Iris pigment epithelial cell (primary cell): ENCODE measurements at regions not wholly inside any gene's neighbourhood (a gene's known extent, or its start where the extent isn't known, plus 50 kb on each side); places are given as distances from the start of the nearest gene placed in this dataset.

Source experiments
- DNase-seq: peaks from one replicate; pipeline ENCODE4 v3.0.0-alpha.2; 2011; ENCODE audit warnings: low read depth

GRCh38 chr12:84601483-84601882 lies 311.1 kb downstream of the SLC6A15 start:
- DNase-seq = no peak

- DNase-seq = peak; percentile 20
Observed at GRCh38 chr12:84599539-84599938, 313.1 kb downstream of the SLC6A15 start.

- DNase-seq = no peak
Observed at GRCh38 chr12:84596266-84596665, 316.3 kb downstream of the SLC6A15 start.

- DNase-seq = no peak
Observed at GRCh38 chr12:84594157-84594556, 318.4 kb downstream of the SLC6A15 start.

GRCh38 chr12:84585776-84586395 lies 326.7 kb downstream of the SLC6A15 start:
- DNase-seq = peak; percentile 1

- no peak for DNase-seq
Observed at GRCh38 chr12:84572196-84572595, 340.4 kb downstream of the SLC6A15 start.

GRCh38 chr12:84562331-84562730 lies 350.3 kb downstream of the SLC6A15 start:
- DNase-seq = no peak

GRCh38 chr12:84561351-84561750 lies 351.2 kb downstream of the SLC6A15 start:
- peak; percentile 1 for DNase-seq

GRCh38 chr12:84554199-84554723 lies 358.3 kb downstream of the SLC6A15 start:
- DNase-seq = no peak

GRCh38 chr12:84553331-84554117 lies 359.1 kb downstream of the SLC6A15 start:
- DNase-seq = no peak

- DNase-seq = no peak
Observed at GRCh38 chr12:84551373-84551772, 361.2 kb downstream of the SLC6A15 start.

- DNase-seq = no peak
Observed at GRCh38 chr12:84550518-84550917, 362.1 kb downstream of the SLC6A15 start.

- DNase-seq = peak; percentile 4
Observed at GRCh38 chr12:84542289-84542688, 370.3 kb downstream of the SLC6A15 start.

GRCh38 chr12:84537666-84538065 lies 374.9 kb downstream of the SLC6A15 start:
- no peak for DNase-seq

- no peak for DNase-seq
Observed at GRCh38 chr12:84512751-84513150, 399.8 kb downstream of the SLC6A15 start.

- no peak for DNase-seq
Observed at GRCh38 chr12:84508851-84509260, 403.7 kb downstream of the SLC6A15 start.

- DNase-seq = peak; percentile 77
Observed at GRCh38 chr12:84507956-84508850, 404.4 kb downstream of the SLC6A15 start.

GRCh38 chr12:84506282-84506681 lies 406.3 kb downstream of the SLC6A15 start:
- no peak for DNase-seq

- DNase-seq = peak; percentile 79
Observed at GRCh38 chr12:84502907-84503787, 409.5 kb downstream of the SLC6A15 start.

GRCh38 chr12:84502180-84502860 lies 410.3 kb downstream of the SLC6A15 start:
- DNase-seq = no peak

- no peak for DNase-seq
Observed at GRCh38 chr12:84497819-84498218, 414.8 kb downstream of the SLC6A15 start.
